AG04450 (cell line): ENCODE measurements at regions not wholly inside any gene's neighbourhood (a gene's known extent, or its start where the extent isn't known, plus 50 kb on each side); places are given as distances from the start of the nearest gene placed in this dataset.

ENCODE experiments used
- CTCF ChIA-PET: fragments of 300-600, 350-600 bp; formaldehyde crosslinking; extraction: SDS; loops from one replicate; lab custom pipeline; 2022; ENCODE audit warnings: antibody characterized with exemption, inconsistent platforms; lab: Charles Lee
- POLR2A ChIA-PET: fragments of 350-600 bp; formaldehyde crosslinking; extraction: SDS; loops from one replicate; lab custom pipeline; 2021; ENCODE audit warnings: antibody characterized with exemption, inconsistent platforms; lab: Yijun Ruan, JAX
- DNase-seq: peaks from one replicate; pipeline ENCODE4 v3.0.0-alpha.2; 2011; ENCODE audit warnings: low read depth, low spot score
- H3K27ac ChIP-seq: one replicate; pipeline ENCODE4 v1.5.1; 2012; ENCODE audit warnings: low read depth, low read length, control low read depth
- H3K27me3 ChIP-seq: one replicate; pipeline ENCODE4 v1.6.0; 2012; ENCODE audit warnings: low read length; ENCODE audit not compliant: control insufficient read depth, insufficient read depth
- H3K4me3 ChIP-seq: 2 replicates; pipeline ENCODE4 v1.5.1; 2011; ENCODE audit warnings: mild to moderate bottlenecking, low read depth, low read length, control low read depth
- H3K9me3 ChIP-seq: 2 replicates; pipeline ENCODE4 v1.5.1; 2012; ENCODE audit warnings: low read length; ENCODE audit not compliant: control insufficient read depth, insufficient read depth
- CTCF ChIP-seq: IDR thresholded peaks from 2 replicates; pipeline ENCODE4 v1.5.1; 2011; ENCODE audit warnings: low read depth, low read length, control low read depth, inconsistent platforms

- no peak for DNase-seq
- Histone ChIP-seq H3K4me3 (no peak overlapping the region), H3K27me3 (no peaks in the 10 kb centered on the region), H3K9me3 (0 out of 2 replicates have a peak, but pooled peaks cover 8% of the 10 kb centered on the region), H3K27ac (no peak overlapping the region)
- ChIA-PET CTCF (no interaction called here), POLR2A (no interaction called here)
- TF ChIP-seq CTCF, result no peak
Observed at GRCh38 chr13:50379584-50379983, 364.3 kb downstream of the KCNRG start.

- Histone ChIP-seq H3K27me3 (no peaks in the 10 kb centered on the region), H3K9me3 (0 out of 2 replicates have a peak, but pooled peaks cover 8% of the 10 kb centered on the region), H3K27ac (no peak overlapping the region), H3K4me3 (no peak overlapping the region)
- no peak for TF ChIP-seq CTCF
- CTCF ChIA-PET, result no interaction called here
- no peak for DNase-seq
- POLR2A ChIA-PET, result no interaction called here
Observed at GRCh38 chr13:50380905-50381304, 365.7 kb downstream of the KCNRG start.

GRCh38 chr13:50382511-50382910, 367.3 kb downstream of the KCNRG start:
- CTCF ChIA-PET, result no interaction called here
- no peak overlapping the region for H3K27ac ChIP-seq
- H3K4me3 ChIP-seq, result no peak overlapping the region
- H3K27me3 ChIP-seq, result no peaks in the 10 kb centered on the region
- no peak for TF ChIP-seq CTCF
- DNase-seq, result no peak
- H3K9me3 ChIP-seq, result 0 out of 2 replicates have a peak, but pooled peaks cover 8% of the 10 kb centered on the region
- POLR2A ChIA-PET, result no interaction called here

- Histone ChIP-seq H3K4me3 (no peak overlapping the region), H3K27ac (no peak overlapping the region), H3K27me3 (no peaks in the 10 kb centered on the region), H3K9me3 (0 out of 2 replicates have a peak, but pooled peaks cover 8% of the 10 kb centered on the region)
- TF ChIP-seq CTCF, result no peak
- no peak for DNase-seq
- POLR2A ChIA-PET, result no interaction called here
- CTCF ChIA-PET, result no interaction called here
Observed at GRCh38 chr13:50382951-50383350, 367.7 kb downstream of the KCNRG start.

- H3K27ac ChIP-seq, result no peak overlapping the region
- DNase-seq, result no peak
- H3K4me3 ChIP-seq, result no peak overlapping the region
- H3K9me3 ChIP-seq, result 0 out of 2 replicates have a peak, but pooled peaks cover 8% of the 10 kb centered on the region
- TF ChIP-seq CTCF, result no peak
- CTCF ChIA-PET, result no interaction called here
- POLR2A ChIA-PET, result no interaction called here
- H3K27me3 ChIP-seq, result no peaks in the 10 kb centered on the region
Observed at GRCh38 chr13:50384724-50385123, 369.5 kb downstream of the KCNRG start.
